ENCODE measurements at regions not wholly inside any gene's neighbourhood (a gene's known extent, or its start where the extent isn't known, plus 50 kb on each side); places are given as distances from the start of the nearest gene placed in this dataset.

DNA sequence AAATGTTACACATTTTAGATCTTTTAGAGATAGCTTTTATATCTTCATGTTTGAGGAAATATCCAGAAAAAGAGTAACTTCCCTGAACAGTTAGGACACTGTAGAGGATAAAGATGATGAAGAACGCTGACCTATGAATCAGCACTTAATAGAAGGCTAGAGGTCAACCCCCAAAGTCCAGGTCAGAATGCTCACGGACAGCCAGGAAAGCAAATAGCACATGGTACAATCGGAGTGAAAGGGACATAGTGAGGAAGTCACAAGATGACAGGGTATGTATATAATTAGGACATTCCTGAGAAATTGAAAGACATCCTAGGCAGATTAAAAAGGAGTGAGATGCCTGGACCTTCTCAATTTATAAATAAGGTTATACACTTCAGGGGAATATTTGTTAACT lies 55.1 kb upstream of the CNTNAP4 start:
- TF ChIP-seq, protein P1, sequence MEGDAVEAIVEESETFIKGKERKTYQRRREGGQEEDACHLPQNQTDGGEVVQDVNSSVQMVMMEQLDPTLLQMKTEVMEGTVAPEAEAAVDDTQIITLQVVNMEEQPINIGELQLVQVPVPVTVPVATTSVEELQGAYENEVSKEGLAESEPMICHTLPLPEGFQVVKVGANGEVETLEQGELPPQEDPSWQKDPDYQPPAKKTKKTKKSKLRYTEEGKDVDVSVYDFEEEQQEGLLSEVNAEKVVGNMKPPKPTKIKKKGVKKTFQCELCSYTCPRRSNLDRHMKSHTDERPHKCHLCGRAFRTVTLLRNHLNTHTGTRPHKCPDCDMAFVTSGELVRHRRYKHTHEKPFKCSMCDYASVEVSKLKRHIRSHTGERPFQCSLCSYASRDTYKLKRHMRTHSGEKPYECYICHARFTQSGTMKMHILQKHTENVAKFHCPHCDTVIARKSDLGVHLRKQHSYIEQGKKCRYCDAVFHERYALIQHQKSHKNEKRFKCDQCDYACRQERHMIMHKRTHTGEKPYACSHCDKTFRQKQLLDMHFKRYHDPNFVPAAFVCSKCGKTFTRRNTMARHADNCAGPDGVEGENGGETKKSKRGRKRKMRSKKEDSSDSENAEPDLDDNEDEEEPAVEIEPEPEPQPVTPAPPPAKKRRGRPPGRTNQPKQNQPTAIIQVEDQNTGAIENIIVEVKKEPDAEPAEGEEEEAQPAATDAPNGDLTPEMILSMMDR (IDR thresholded peaks at IDR 0.05) = no peak
- TF ChIP-seq POLR2A (IDR thresholded peaks at IDR 0.05) (no peak), POLR2AphosphoS5 (IDR thresholded peaks at IDR 0.05) (no peak), EP300 (IDR thresholded peaks at IDR 0.05) (no peak)

Data from sigmoid colon (tissue), 4 donors.